Activated naive CD4-positive, alpha-beta T cell treated with anti-CD3 and anti-CD28 coated beads, Interleukin-2, amount 50 U/mL, for 16 hours (primary cell): ENCODE measurements at regions not wholly inside any gene's neighbourhood (a gene's known extent, or its start where the extent isn't known, plus 50 kb on each side); places are given as distances from the start of the nearest gene placed in this dataset.
"Not testable (repeated sequence)": the region's sequence is repeated elsewhere in the genome, so short reads cannot be mapped to it uniquely, and the experiment has no call there.

Source experiments
- DNase-seq: peaks from one replicate; pipeline ENCODE4 v3.0.0-alpha.2; 2020

DNA sequence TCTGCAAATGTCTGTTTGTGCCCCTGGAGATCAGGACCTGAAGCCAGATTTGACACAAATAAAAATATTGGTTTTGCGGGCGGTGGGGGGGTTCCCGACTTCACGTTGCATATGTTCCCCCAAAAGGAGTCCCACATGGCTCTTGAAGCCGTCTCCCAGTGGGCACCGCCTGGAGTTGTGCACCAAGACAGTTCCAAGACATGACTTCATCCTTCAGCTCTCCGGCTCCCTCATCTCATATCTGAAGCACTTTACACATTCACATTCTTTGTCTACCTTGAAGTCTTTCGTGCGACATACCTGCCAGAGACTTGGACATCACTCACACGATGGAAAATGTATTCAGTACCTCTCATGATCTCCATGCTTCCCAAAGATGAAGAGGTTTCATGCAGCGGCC lies 362.8 kb upstream of the FOXK1 start:
- no peak for DNase-seq

DNA sequence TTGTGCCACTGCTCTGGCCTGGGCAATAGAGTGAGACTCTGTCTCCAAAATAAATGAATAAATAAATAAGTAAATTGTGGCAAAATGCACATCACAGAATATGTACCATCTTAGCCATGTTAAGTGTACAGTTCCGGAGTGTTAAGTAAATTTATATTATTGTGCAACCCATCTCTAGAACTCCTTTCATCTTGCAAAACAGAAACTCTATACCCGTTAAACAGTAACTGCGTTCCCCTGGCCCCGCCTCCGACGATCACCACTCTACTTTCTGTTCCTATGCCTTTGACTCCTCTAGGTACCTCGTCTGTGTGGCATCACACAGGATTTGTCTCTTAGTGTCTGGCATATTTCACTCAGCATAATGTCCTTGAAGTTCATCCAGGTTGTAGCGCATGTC lies 356.4 kb upstream of the FOXK1 start:
- no peak for DNase-seq

DNA sequence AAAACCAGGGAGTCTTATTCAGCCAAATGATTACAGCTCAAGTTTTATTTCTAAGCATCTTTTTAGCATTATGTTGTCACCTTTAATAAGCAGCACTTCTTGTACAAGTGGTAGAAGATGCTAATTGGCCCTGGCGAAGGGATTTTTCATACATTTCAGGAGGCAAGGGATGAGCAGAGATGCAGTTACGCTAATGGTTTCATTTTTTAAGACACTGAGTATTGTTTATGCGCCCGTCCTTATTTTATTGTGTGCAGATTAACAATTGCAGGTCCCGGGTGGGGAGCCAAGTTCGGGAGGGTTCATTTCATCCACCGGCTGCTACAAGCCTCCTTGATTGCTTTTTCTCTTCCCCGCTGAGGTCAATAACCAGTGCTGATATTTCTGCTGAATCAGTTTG lies 350.4 kb upstream of the FOXK1 start:
- no peak for DNase-seq

DNA sequence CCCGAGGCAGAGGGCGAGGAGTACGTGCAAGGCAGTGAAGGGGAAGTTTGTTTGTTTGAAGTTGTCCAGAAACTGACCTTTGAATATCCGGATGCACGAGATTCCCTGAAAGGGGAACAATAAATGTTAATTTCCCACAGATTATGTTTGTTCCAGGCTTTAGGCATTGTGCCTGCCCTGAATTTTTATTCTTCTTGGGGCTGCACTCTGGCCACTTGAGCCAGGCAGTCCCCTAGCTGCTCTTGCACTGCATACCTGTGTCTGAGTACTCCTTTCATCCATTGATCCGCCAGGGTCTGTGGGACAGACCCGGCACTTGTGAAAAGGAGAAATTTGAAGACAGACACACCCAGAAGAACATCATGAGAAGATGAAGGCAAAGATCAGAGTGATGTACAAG lies 343.5 kb upstream of the FOXK1 start:
- no peak for DNase-seq

DNA sequence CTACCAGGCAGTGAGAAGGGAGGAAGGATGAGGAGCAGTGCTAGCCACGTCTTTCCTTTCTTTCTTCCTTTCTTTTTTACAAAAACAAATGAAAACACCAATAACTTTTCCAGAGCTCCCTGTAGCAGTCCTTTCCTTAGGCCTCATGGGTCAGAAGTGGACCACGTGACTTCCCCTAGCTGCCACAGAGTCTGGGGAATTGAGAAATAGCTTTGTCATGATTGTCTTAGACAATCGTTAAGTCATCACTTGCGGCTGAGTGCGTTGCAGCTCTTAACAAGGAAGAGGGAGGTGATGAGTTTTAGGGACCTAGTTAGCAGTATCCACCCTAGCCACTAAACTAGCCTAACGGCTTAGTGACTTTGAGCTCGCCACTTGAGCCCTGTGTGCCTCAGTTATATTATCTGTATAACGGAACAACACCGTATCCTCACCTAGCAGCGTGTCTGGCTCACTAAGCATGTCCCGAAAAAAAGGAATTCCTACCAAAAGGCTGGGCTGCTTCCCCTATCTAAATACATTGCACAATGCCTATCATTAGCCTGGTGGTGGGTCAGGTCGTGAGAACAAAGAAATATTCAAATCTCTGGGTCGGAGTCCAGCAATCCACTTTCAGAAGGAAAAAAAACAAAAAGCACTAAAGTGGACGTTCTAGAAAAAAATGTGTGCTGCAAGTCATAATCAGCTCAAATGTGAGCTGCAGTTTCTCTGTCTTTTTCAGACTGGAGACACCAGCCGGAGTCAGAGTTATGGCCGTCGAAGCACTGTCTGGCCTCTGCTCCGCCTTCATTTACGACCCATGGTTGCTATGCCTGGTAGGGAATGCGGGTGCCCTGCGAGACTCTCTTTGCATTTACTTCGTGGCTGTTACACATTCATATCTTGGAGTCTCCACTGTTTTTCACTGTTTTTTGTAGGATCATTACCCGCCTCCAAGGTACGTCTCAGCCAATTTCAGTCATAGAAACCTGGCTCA lies 338.5 kb upstream of the FOXK1 start:
- DNase-seq, result no peak

DNA sequence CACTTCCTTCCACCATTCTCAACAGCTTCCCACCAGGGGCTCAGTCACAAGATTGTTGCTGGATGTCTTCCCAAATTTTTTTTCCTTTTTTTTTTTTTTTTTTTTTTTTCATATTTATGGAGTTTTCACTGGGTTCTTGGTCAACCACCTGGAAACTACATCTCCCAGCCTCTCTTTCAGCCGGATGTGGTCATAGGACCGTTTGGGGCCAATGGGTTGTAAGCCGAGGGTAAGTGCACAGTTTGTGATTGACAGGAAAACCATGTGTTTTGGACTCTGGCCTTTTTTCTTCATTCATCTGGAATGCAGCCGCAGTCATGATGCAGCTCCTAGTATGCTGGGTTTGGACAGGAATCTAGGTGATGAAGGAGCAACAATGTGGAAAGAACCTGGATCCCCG lies 337.1 kb upstream of the FOXK1 start:
- DNase-seq, result no peak

DNA sequence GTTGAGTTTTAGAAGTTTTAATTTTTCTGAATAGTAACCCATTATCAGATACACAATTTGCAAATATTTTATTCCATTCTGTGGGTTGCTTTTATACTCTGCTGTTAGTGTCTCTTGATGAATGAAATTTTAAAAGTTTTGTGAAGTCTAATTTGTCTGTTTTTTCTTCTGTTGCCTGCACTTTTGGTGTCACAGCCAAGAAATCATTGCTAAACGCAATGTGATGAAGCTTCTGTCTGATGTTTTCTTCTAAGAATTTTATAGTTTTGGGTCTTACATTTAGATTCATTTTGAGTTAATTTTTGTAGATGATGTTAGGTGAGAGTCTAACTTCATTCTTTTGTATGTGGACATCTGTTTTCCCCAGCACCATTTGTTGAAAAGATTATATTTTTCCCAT lies 330.0 kb upstream of the FOXK1 start:
- DNase-seq, result no peak

DNA sequence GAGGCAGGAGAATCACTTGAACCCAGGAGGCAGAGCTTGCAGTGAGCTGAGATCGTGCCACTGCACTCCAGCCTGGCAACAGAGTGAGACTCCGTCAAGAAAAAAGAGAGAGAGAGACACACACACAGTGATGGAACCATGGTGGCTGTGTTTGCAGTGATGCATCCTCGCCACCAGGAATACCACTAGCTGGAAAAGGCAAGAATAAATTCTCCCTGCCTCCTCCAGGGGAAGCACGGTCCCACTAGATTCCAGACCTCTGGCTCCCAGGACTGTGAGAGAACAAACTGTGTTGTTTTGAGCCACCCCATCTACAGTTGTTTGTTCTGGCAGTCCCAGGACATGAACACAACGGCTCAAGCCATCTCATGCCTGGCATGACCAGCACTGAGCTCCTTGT lies 320.3 kb upstream of the FOXK1 start:
- no peak for DNase-seq

DNA sequence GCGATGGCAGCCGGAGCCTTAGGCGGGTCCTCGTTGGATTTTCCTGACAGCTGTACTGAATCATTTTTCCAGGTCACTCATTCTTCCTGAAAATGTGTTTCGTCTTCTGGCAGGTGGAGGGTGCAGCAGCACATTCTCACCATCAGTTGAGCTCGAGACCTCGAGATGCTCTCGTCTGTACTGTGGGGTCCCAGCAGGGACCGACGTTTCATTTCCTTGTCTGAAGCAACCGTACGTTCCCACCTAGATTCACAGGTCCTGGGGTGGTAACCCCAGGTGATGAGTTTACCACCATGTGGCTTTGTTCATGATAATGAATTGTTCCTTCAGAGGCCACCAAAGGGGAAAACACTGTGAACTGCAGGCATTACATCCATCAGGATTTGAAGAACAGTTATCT lies 298.5 kb upstream of the FOXK1 start:
- DNase-seq, result no peak

DNA sequence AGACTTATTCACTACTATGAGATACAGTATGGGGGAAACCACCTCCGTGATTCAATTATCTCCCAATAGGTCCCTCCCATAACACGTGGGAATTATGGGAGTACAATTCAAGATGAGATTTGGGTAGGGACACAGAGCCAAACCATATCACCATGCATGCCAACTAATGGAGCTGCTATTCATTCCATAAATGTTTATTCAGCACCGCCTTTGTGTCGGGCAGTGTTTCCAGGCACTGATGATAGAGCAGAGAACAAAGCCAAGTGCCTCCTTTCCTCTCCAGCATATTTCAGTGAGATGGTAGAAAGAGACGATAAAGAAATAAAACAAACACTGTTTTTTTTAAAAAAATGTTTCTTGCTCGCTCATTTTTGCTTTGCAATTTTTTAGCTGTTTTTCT lies 295.9 kb upstream of the FOXK1 start:
- no peak for DNase-seq

DNA sequence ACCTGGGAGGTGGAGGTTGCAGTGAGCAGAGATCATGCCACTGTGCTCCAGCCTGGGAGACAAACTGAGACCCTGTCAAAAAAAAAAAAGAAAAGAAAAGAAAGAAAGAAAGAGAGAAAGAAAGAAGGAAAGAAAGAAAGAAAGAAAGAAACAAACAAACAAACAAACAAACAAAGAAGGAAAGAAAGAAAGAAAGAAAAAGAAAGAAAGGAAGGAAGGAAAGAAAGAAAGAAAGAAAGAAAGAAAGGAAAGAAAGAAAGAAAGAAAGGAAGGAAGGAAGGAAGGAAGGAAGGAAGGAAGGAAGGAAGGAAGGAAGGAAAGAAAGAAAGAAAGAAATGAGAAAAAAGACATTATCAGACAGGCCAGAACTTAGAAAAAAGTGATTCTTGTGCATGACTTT lies 291.0 kb upstream of the FOXK1 start:
- not testable (repeated sequence) for DNase-seq

DNA sequence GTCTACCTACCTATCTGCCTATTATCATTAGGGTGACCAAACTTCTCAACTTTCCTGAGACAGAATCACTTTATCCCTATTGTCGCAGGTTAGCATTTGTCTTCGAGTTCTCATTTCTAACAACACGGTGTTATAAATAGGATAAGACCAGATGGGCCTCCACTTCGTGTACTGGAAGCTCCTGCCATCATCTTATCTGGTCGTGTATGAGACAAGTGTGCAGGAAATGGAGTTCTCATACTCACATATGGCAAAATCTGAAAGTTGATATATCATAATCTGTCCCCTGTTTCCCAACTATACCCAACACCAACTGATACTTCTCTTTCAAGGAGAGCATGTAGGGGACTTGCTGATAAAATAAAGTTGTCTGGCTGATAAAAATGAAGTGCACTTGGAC lies 287.4 kb upstream of the FOXK1 start:
- DNase-seq, result no peak

DNA sequence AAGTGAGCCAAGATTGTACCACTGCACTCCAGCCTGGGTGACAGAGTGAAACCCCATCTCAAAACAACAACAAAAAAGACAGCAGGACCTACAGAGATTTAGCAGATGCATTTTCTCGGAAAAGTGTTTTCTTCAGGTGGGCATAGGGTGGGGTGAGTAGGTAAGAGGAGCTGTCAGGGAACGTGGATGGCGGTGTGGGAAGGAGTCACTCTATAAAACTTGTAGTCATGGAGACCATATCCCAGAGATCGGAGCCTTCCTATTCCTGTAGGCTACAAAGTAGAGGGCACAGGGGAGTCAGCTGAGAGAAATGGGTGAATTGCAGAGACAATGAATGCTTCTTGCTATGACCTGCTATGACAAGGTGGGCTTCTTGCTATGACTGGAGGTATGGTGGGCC lies 283.0 kb upstream of the FOXK1 start:
- no peak for DNase-seq

DNA sequence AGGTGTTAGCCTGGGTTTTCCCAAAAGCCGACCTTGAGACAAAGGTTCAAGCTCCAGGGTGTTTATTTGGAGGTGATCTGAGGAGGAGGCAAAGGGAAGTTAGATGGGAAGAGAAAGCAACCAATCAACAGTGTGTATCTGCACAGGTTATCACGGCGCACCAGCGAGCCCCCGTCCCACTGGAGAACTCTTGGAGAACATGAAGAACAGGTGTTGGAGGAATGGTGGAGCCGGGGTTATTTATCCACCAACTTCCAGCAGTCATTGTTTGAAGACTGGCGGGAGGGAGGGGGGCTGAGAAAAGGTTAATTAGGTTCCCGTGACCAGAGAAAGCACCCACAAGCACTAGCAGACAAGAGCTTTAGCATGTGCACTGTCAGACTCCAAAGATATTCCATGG lies 282.5 kb upstream of the FOXK1 start:
- no peak for DNase-seq

DNA sequence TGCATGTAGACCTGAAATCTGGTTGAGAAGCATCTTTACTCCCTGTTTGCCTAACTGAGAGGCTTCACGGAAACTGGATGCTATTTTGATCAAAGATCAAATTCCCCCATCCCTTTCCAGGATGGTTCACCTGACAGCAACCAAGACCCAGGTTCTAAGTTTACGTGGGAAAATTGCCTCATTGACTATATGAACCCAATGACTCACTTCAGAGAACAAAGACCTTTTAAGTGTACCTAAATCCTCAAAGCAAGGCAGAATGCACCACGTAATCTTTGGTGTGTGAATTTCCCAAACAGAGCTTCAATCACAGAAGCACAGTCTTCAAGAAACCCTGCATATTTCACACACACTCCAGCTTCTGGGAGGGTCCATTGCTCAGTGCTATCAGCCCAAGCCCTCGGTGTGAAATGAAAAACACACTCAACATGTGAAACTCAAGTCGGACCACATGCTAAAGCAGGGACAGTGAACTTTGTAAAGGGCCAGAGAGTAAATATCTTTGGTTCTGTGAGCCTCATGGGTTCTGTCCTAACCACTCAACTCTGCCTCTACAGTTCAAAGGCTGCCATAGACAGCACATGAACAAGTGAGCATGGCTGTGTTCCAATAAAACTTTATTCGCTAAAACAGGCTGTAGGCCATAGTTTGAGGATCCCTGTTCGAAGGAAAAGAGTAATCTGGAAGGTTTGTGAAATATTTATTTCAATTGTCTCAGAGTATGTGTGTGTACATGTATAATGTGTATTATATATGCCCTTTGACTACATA lies 275.6 kb upstream of the FOXK1 start:
- DNase-seq, result no peak

DNA sequence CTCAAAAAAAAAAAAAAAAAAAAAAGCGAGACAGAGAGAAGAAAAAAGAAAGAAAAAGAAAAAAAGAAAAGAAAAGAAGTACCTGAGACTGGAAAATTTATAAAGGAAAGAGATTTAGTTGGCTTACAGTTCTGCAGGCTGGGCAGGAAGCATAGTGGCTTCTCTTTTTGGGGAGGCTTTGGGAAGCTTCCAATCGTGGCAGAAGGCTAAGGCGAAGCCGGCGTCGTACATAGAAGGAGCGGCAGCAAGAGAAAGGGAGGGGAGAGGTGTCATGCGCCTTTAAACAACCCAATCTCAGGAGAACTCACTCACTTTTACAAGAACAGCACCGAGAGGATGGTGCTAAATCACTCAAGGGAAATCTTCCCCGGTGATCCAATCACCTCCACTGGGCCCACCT lies 272.1 kb upstream of the FOXK1 start:
- DNase-seq, result no peak

DNA sequence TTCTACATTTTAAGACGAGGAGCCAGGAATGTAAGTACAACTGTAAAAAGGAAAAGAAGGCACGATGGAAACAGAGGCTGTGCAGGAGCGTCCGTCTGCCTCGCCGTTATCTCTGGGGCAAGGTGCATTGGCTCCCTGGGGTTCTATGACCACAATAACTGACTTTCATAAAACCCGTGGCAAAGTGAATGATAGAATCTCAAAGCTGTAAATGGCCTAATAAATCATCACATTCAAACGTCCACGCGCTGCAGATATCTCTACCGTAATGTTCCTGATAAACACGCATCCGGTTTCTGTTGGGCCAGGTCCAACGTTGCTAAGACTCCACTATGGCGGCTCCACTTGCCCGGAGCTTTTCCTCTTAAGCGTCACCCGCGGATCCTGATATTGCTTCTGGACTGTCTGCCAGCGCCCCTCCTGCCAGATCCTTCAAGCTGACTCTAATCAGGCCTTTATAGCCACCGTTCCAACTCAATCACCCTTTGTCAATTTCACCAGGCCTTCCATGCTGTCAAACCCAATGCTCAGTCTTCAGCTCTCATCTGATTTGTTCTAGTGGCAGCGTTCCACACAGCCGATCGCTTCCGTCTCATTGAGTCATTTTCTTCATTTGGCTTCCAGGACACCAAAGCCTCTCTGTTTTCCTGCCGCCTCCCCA lies 265.6 kb upstream of the FOXK1 start:
- no peak for DNase-seq

DNA sequence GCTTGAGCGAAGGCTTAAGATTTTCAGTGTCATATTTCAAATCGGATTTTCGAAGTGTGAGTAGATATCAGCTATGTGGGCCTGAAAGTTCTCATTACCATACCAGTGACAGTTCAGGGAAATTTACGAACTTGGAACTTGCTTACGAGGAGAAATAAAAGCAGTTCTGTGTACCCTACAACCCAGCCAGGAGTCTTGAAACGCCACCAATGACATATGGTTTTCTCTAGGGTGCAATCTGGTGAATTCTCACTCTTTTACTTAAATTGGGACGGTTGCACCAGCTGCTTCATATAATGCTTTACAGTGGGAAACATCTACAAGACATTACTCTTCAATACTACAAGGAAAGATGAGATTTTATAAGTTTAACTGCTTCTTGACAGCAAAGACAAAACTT lies 253.6 kb upstream of the FOXK1 start:
- no peak for DNase-seq

DNA sequence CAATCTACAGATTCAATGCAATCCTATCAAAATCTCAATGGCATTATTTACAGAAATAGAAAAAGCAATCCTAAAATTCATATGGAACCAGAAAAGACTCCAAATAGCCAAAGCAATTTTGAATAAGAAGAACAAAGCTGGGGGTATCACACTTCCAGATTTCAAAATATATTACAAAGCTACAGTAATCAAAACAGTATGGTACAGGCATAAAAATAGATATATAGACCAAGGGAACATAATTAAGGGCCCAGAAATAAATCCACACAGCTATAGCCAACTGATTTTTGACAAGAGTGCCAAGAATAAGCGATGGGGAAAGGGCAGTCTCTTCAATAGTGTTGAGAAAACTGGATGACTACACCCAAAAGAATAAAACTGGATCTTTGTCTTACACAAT lies 251.9 kb upstream of the FOXK1 start:
- no peak for DNase-seq

DNA sequence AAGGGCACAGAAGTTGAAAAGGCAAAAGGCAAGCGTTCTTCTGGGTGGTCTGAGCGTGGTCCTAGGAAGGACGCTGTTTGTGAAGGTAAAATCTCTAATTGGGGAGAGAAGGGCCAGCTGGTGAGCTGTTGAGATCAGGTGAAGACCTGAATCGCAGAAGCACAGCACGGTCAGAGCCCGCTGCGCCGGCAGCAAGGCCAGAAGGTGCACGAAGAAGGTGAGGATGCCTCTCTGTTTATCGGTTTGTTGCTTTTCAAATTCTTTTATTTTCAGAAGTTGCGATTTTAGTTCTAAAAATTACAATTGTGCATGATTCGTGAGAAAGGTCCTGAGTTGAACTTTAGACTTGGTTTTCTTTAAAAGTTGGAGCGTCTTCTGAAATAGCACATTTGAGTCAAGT lies 247.8 kb upstream of the FOXK1 start:
- DNase-seq, result no peak

DNA sequence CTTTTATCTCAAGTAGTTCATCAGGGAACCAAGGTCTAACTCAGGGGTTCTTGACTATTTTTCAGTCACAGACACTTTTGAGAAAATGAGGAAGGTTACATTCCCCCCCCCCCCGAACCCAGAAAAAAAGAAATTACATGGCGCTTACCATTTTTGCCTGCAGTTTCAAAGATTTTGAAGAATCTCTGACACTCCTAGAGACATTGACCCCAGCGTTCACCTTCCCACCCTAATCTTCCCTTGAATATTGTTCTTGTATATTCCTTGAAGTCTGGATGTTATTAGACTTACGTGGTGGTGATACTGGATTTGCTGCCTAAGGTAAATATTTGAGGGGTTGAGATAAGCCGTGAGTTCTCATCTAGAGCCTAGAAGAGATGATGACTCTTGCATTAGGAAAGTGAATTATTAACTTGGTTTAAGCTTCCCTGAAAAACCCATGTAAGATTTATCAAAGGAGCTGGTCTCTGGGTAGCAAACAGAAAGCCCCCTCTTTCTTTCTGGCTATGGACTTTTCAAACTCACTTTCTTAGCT lies 245.7 kb upstream of the FOXK1 start:
- DNase-seq, result no peak

DNA sequence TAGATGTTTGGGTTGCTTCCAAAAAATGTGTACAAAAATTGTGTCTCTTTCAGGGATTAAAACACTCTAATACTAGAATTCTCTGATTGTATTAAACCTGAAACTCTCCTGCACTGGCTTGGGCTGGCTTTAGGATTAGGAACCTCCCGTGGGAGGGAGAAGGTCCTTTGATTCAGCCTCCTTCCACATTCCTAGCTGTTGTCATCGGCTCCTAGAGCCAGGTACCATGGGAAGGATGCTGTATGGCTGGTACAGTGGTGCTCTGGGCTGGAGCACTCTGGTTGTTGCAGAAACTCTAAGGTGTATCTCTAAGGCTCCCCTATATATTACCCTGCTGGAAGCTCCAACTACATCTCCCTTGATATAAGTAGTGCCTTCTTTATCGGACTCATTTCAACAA lies 245.2 kb upstream of the FOXK1 start:
- DNase-seq, result no peak

DNA sequence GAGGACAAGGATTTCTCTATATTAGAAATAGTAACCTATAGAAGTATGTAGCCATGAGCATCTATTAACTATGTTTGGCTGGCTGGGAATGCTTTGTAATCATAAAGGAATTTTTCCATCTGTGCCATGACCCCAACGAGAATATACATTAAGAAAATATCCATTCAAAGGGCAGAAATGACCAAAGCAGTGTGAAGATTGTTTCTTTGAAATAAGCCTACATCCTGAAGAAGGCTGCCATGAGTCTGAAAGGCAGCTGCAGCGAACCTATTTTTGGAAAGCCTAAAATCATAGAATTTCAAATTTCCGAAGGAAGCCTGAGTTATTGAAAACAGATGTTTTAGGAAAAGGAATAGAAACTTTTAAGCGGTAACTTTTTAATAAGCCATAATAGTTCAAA lies 244.2 kb upstream of the FOXK1 start:
- DNase-seq, result no peak
